HEK293 (cell line): ENCODE measurements at regions not wholly inside any gene's neighbourhood (a gene's known extent, or its start where the extent isn't known, plus 50 kb on each side); places are given as distances from the start of the nearest gene placed in this dataset.

Experiments
- CTCF ChIA-PET: fragments of 350-600 bp; formaldehyde crosslinking; extraction: SDS; loops from one replicate; lab custom pipeline; 2021; ENCODE audit warnings: antibody characterized with exemption; lab: Yijun Ruan, JAX
- POLR2A ChIA-PET: fragments of 300-600 bp; formaldehyde crosslinking; extraction: SDS; loops from one replicate; lab custom pipeline; 2020; ENCODE audit warnings: antibody characterized with exemption, inconsistent platforms; lab: Yijun Ruan, JAX
- H3K27ac ChIP-seq: fragments of 200-500 bp; sonication (Bioruptor generic); 2 replicates; pipeline ENCODE4 v1.5.1; 2014; ENCODE audit warnings: low read depth, low read length, control low read depth, inconsistent platforms; ENCODE audit errors: extremely low read depth
- H3K36me3 ChIP-seq, 2 experiments: fragments of 200-500 bp in 1 of 2; sonication (Bioruptor generic) in 1 of 2; 1 replicate in 1 of 2; 2 replicates in 1 of 2; pipeline ENCODE4 v1.5.1; 2014 to 2017; ENCODE audit warnings: inconsistent platforms in 2 of 2, low read length in 2 of 2; ENCODE audit not compliant: control insufficient read depth in 2 of 2, insufficient read depth in 1 of 2
- H3K4me1 ChIP-seq: fragments of 200-500 bp; sonication (Bioruptor generic); 2 replicates; pipeline ENCODE4 v1.5.1; 2014; ENCODE audit warnings: mild to moderate bottlenecking, low read length, inconsistent platforms; ENCODE audit not compliant: control insufficient read depth, insufficient read depth
- H3K4me3 ChIP-seq: 2 replicates; pipeline ENCODE4 v1.5.1; 2011; ENCODE audit warnings: low read depth, mild to moderate bottlenecking, control low read depth, low read length, moderate library complexity
- H3K9me3 ChIP-seq: fragments of 200-500 bp; sonication (Bioruptor generic); 2 replicates; pipeline ENCODE4 v1.5.1; 2014; ENCODE audit warnings: low read depth, low read length, inconsistent platforms; ENCODE audit not compliant: control insufficient read depth, insufficient read depth
- FEZF1 ChIP-seq: fragments of 450-650 bp; formaldehyde crosslinking; IDR thresholded peaks from 2 replicates; pipeline ENCODE4 v1.5.1; 2016; ENCODE audit warnings: missing biosample characterization, missing genetic modification characterization
- GLIS2 ChIP-seq: fragments of 450-650 bp; formaldehyde crosslinking; IDR thresholded peaks from 2 replicates; pipeline ENCODE4 v1.5.1; 2016; ENCODE audit warnings: missing biosample characterization, missing genetic modification characterization
- HOXA7 ChIP-seq: sonication (generic); formaldehyde crosslinking; IDR thresholded peaks from 2 replicates; pipeline ENCODE4 v1.8.1; 2022; ENCODE audit warnings: missing genetic modification reagents, borderline replicate concordance
- SP3 ChIP-seq: fragments of 450-650 bp; formaldehyde crosslinking; IDR thresholded peaks from 2 replicates; pipeline ENCODE4 v1.5.1; 2016; ENCODE audit warnings: missing biosample characterization, missing genetic modification characterization
- ZEB2 ChIP-seq: fragments of 450-650 bp; formaldehyde crosslinking; IDR thresholded peaks from 2 replicates; pipeline ENCODE4 v1.5.1; 2016; ENCODE audit warnings: missing biosample characterization, missing genetic modification characterization
- ZFP3 ChIP-seq: fragments of 450-650 bp; formaldehyde crosslinking; IDR thresholded peaks from 2 replicates; pipeline ENCODE4 v1.5.1; 2016; ENCODE audit warnings: low read depth, missing biosample characterization, missing genetic modification characterization
- ZNF140 ChIP-seq: fragments of 450-650 bp; formaldehyde crosslinking; IDR thresholded peaks from 2 replicates; pipeline ENCODE4 v1.5.1; 2016; ENCODE audit warnings: missing biosample characterization, missing genetic modification characterization
- ZNF513 ChIP-seq: fragments of 450-650 bp; IDR thresholded peaks from 2 replicates; pipeline ENCODE4 v1.5.1; 2018; ENCODE audit warnings: missing biosample characterization, missing genetic modification characterization
- ZNF514 ChIP-seq: fragments of 450-650 bp; formaldehyde crosslinking; IDR thresholded peaks from 2 replicates; pipeline ENCODE4 v1.5.1; 2016; ENCODE audit warnings: missing biosample characterization, missing genetic modification characterization
- ZNF76 ChIP-seq: fragments of 450-650 bp; formaldehyde crosslinking; IDR thresholded peaks from 2 replicates; pipeline ENCODE4; 2016; ENCODE audit warnings: low read depth, missing biosample characterization, missing genetic modification characterization, borderline replicate concordance
- ZNF768 ChIP-seq: fragments of 450-650 bp; formaldehyde crosslinking; IDR thresholded peaks from 2 replicates; pipeline ENCODE4 v1.5.1; 2018; ENCODE audit warnings: missing biosample characterization, mild to moderate bottlenecking, missing genetic modification characterization
- ZNF791 ChIP-seq: fragments of 450-650 bp; formaldehyde crosslinking; IDR thresholded peaks from 2 replicates; pipeline ENCODE4 v1.5.1; 2016; ENCODE audit warnings: missing biosample characterization, missing genetic modification characterization
- TF ChIP-seq, protein P1 (sequence below): fragments of 450-650 bp; formaldehyde crosslinking; IDR thresholded peaks from 2 replicates; pipeline ENCODE4 v1.5.1; 2017; ENCODE audit warnings: missing biosample characterization, missing genetic modification characterization
- TF ChIP-seq, protein P2 (sequence below): fragments of 450-650 bp; formaldehyde crosslinking; IDR thresholded peaks from 2 replicates; pipeline ENCODE4 v1.5.1; 2016; ENCODE audit warnings: missing biosample characterization, missing genetic modification characterization
- TF ChIP-seq, protein P3 (sequence below): fragments of 450-650 bp; formaldehyde crosslinking; IDR thresholded peaks from 2 replicates; pipeline ENCODE4 v1.5.1; 2016; ENCODE audit warnings: missing biosample characterization, missing genetic modification characterization, borderline replicate concordance

- Histone ChIP-seq H3K4me1 (no peaks in the 10 kb centered on the region), H3K36me3 (no peaks in the 10 kb centered on the region), H3K4me3 (no peak overlapping the region), H3K9me3 (no peaks in the 10 kb centered on the region), H3K27ac (no peak overlapping the region)
- CTCF ChIA-PET = interaction anchor here (0.6 kb wide), 2 partner anchors 11 to 408 kb away, joined by 3 to 5 read pairs; no protein-coding TSS in a partner anchor
- POLR2A ChIA-PET = no interaction called here
- peak; percentile 33; the same call in 1 of the 2 replicates for TF ChIP-seq ZNF768 (tag by site-specific recombination)
- TF ChIP-seq ZFP3 (tag by site-specific recombination) = no peak
- peak; percentile 79 for TF ChIP-seq ZNF513 (tag by site-specific recombination)
- TF ChIP-seq FEZF1 (tag by site-specific recombination) = no peak
- TF ChIP-seq HOXA7 (CRISPR knock-in tag) = no peak
These were observed 88.9 kb downstream of the MIAT start for GRCh38 chr22:26746311-26746710.

DNA sequence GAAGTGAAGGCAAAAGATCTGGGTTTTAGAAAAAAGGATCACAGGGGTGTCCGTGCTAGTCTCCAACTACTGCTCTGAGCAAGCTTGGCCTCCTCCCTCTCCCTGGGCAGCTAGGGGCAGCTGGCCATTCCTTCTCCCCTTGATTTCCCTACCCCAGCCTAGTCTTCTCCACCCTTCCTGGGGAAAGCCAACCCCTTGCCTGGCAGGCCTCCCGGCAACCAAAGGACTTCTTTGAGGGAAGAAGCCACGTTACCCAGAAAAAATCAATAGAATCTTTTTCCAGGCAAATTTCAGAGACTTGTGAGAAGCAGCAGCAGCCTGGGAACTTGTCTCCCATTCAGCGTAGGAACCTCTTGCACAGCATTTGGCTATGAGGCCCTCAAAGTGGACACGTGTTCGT lies 91.5 kb downstream of the MIAT start:
- ChIA-PET CTCF (interaction anchor here (0.6 to 0.7 kb wide), 2 partner anchors 16 to 76 kb away, joined by 3 read pairs; no protein-coding TSS in a partner anchor), POLR2A (no interaction called here)
- TF ChIP-seq, protein P1, sequence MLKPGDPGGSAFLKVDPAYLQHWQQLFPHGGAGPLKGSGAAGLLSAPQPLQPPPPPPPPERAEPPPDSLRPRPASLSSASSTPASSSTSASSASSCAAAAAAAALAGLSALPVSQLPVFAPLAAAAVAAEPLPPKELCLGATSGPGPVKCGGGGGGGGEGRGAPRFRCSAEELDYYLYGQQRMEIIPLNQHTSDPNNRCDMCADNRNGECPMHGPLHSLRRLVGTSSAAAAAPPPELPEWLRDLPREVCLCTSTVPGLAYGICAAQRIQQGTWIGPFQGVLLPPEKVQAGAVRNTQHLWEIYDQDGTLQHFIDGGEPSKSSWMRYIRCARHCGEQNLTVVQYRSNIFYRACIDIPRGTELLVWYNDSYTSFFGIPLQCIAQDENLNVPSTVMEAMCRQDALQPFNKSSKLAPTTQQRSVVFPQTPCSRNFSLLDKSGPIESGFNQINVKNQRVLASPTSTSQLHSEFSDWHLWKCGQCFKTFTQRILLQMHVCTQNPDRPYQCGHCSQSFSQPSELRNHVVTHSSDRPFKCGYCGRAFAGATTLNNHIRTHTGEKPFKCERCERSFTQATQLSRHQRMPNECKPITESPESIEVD (tag by site-specific recombination) = no peak
- TF ChIP-seq ZNF514 = no peak
- no peak for TF ChIP-seq ZNF140 (tag by site-specific recombination)
- no peak for TF ChIP-seq ZNF791 (tag by site-specific recombination)
- no peak for TF ChIP-seq ZEB2
- TF ChIP-seq, protein P2, sequence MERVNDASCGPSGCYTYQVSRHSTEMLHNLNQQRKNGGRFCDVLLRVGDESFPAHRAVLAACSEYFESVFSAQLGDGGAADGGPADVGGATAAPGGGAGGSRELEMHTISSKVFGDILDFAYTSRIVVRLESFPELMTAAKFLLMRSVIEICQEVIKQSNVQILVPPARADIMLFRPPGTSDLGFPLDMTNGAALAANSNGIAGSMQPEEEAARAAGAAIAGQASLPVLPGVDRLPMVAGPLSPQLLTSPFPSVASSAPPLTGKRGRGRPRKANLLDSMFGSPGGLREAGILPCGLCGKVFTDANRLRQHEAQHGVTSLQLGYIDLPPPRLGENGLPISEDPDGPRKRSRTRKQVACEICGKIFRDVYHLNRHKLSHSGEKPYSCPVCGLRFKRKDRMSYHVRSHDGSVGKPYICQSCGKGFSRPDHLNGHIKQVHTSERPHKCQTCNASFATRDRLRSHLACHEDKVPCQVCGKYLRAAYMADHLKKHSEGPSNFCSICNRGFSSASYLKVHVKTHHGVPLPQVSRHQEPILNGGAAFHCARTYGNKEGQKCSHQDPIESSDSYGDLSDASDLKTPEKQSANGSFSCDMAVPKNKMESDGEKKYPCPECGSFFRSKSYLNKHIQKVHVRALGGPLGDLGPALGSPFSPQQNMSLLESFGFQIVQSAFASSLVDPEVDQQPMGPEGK (tag by site-specific recombination) = no peak
- TF ChIP-seq ZNF76 = no peak
- TF ChIP-seq, protein P3, sequence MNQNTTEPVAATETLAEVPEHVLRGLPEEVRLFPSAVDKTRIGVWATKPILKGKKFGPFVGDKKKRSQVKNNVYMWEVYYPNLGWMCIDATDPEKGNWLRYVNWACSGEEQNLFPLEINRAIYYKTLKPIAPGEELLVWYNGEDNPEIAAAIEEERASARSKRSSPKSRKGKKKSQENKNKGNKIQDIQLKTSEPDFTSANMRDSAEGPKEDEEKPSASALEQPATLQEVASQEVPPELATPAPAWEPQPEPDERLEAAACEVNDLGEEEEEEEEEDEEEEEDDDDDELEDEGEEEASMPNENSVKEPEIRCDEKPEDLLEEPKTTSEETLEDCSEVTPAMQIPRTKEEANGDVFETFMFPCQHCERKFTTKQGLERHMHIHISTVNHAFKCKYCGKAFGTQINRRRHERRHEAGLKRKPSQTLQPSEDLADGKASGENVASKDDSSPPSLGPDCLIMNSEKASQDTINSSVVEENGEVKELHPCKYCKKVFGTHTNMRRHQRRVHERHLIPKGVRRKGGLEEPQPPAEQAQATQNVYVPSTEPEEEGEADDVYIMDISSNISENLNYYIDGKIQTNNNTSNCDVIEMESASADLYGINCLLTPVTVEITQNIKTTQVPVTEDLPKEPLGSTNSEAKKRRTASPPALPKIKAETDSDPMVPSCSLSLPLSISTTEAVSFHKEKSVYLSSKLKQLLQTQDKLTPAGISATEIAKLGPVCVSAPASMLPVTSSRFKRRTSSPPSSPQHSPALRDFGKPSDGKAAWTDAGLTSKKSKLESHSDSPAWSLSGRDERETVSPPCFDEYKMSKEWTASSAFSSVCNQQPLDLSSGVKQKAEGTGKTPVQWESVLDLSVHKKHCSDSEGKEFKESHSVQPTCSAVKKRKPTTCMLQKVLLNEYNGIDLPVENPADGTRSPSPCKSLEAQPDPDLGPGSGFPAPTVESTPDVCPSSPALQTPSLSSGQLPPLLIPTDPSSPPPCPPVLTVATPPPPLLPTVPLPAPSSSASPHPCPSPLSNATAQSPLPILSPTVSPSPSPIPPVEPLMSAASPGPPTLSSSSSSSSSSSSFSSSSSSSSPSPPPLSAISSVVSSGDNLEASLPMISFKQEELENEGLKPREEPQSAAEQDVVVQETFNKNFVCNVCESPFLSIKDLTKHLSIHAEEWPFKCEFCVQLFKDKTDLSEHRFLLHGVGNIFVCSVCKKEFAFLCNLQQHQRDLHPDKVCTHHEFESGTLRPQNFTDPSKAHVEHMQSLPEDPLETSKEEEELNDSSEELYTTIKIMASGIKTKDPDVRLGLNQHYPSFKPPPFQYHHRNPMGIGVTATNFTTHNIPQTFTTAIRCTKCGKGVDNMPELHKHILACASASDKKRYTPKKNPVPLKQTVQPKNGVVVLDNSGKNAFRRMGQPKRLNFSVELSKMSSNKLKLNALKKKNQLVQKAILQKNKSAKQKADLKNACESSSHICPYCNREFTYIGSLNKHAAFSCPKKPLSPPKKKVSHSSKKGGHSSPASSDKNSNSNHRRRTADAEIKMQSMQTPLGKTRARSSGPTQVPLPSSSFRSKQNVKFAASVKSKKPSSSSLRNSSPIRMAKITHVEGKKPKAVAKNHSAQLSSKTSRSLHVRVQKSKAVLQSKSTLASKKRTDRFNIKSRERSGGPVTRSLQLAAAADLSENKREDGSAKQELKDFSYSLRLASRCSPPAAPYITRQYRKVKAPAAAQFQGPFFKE (tag by site-specific recombination) = no peak
- no peak for TF ChIP-seq SP3 (tag by site-specific recombination)
- no peak for TF ChIP-seq GLIS2 (tag by site-specific recombination)
- Histone ChIP-seq H3K27ac (no peak overlapping the region), H3K4me3 (no peak overlapping the region), H3K36me3 (no peaks in the 10 kb centered on the region), H3K4me1 (no peaks in the 10 kb centered on the region), H3K9me3 (no peaks in the 10 kb centered on the region)
